Stimulated activated CD4-positive, alpha-beta T cell treated with anti-CD3 and anti-CD28 coated beads, Interleukin-4, amount 100 ng/mL, for 1 hour (primary cell): ENCODE measurements at regions not wholly inside any gene's neighbourhood (a gene's known extent, or its start where the extent isn't known, plus 50 kb on each side); places are given as distances from the start of the nearest gene placed in this dataset.

Experiments
- DNase-seq: peaks from one replicate; pipeline ENCODE4 v3.0.0-alpha.2; 2020

GRCh38 chr13:22253107-22253506, 582.2 kb downstream of the FGF9 start:
- no peak for DNase-seq

GRCh38 chr13:22256111-22256639, 585.3 kb downstream of the FGF9 start:
- DNase-seq: no peak

- DNase-seq: no peak
Measured at GRCh38 chr13:22262001-22262885, 591.4 kb downstream of the FGF9 start.

GRCh38 chr13:22263185-22263584, 592.3 kb downstream of the FGF9 start:
- DNase-seq: no peak

GRCh38 chr13:22265563-22265962, 594.7 kb downstream of the FGF9 start:
- DNase-seq: no peak

- no peak for DNase-seq
Measured at GRCh38 chr13:22270881-22271280, 600.0 kb downstream of the FGF9 start.

- no peak for DNase-seq
Measured at GRCh38 chr13:22271903-22272302, 601.0 kb downstream of the FGF9 start.

- no peak for DNase-seq
Measured at GRCh38 chr13:22275393-22275792, 604.5 kb downstream of the FGF9 start.

GRCh38 chr13:22276616-22277015, 605.7 kb downstream of the FGF9 start:
- no peak for DNase-seq

GRCh38 chr13:22278336-22278929, 607.6 kb downstream of the FGF9 start:
- DNase-seq: peak; percentile 66

GRCh38 chr13:22285867-22286266, 615.0 kb downstream of the FGF9 start:
- DNase-seq: no peak

- DNase-seq: no peak
Measured at GRCh38 chr13:22286338-22286737, 615.5 kb downstream of the FGF9 start.

GRCh38 chr13:22287343-22287920, 616.6 kb downstream of the FGF9 start:
- no peak for DNase-seq

GRCh38 chr13:22288496-22288895, 617.6 kb downstream of the FGF9 start:
- no peak for DNase-seq

- DNase-seq: no peak
Measured at GRCh38 chr13:22289711-22290110, 618.8 kb downstream of the FGF9 start.

GRCh38 chr13:22298530-22298929, 627.7 kb downstream of the FGF9 start:
- DNase-seq: no peak

- no peak for DNase-seq
Measured at GRCh38 chr13:22311734-22312404, 641.0 kb downstream of the FGF9 start.

- no peak for DNase-seq
Measured at GRCh38 chr13:22312405-22312803, 641.5 kb downstream of the FGF9 start.

- DNase-seq: no peak
Measured at GRCh38 chr13:22316494-22317025, 645.7 kb downstream of the FGF9 start.

- no peak for DNase-seq
Measured at GRCh38 chr13:22320991-22321390, 650.1 kb downstream of the FGF9 start.

GRCh38 chr13:22325761-22326160, 654.9 kb downstream of the FGF9 start:
- DNase-seq: no peak

- DNase-seq: no peak
Measured at GRCh38 chr13:22332416-22332815, 661.5 kb downstream of the FGF9 start.

- DNase-seq: no peak
Measured at GRCh38 chr13:22336460-22336859, 665.6 kb downstream of the FGF9 start.
